H1 (cell line): ENCODE measurements at regions not wholly inside any gene's neighbourhood (a gene's known extent, or its start where the extent isn't known, plus 50 kb on each side); places are given as distances from the start of the nearest gene placed in this dataset.

Source experiments
- BCL11A ChIP-seq, 2 experiments: IDR thresholded peaks; one replicate each; pipeline ENCODE4 v1.6.1; 2011; ENCODE audit warnings: low read depth in 2 of 2, low read length in 2 of 2, mild to moderate bottlenecking in 2 of 2
- CBX5 ChIP-seq: fragments of 300-800, 300-1000 bp; sonication (generic); IDR thresholded peaks from 2 replicates; pipeline ENCODE4 v1.7.1; 2016; ENCODE audit warnings: antibody characterized with exemption, low read length, low read depth
- CREB1 ChIP-seq: IDR thresholded peaks from 2 replicates; pipeline ENCODE4 v1.6.1; 2012; ENCODE audit warnings: inconsistent platforms
- EZH2 ChIP-seq: fragments of 200-600 bp; sonication (generic); IDR thresholded peaks from 2 replicates; pipeline ENCODE4 v1.7.1; 2012; ENCODE audit warnings: low read depth, mild to moderate bottlenecking, moderate library complexity, low read length, inconsistent platforms; ENCODE audit not compliant: severe bottlenecking
- KDM5A ChIP-seq: fragments of 200-600 bp; IDR thresholded peaks from 2 replicates; pipeline ENCODE4 v1.7.1; 2012; ENCODE audit warnings: mild to moderate bottlenecking, low read length, inconsistent platforms, mixed read lengths
- POLR2A ChIP-seq, 2 experiments: IDR thresholded peaks; 1 replicate in 1 of 2; 2 replicates in 1 of 2; pipeline ENCODE4 v1.6.1; 2011; ENCODE audit warnings: low read depth in 2 of 2, low read length in 2 of 2, mild to moderate bottlenecking in 2 of 2; ENCODE audit errors: control extremely low read depth in 1 of 2
- POLR2AphosphoS5 ChIP-seq: IDR thresholded peaks from 2 replicates; pipeline ENCODE4 v1.6.1; 2011; ENCODE audit warnings: low read depth, low read length
- RFX5 ChIP-seq: IDR thresholded peaks from 2 replicates; pipeline ENCODE4 v1.6.1; 2011; ENCODE audit warnings: low read depth, low read length, improper control_type of control experiment, borderline replicate concordance
- SIN3A ChIP-seq, 2 experiments: IDR thresholded peaks in 1 of 2; conservative IDR thresholded peaks in 1 of 2; 2 replicates each; pipeline ENCODE4 v1.6.1; 2011 to 2012; ENCODE audit warnings: low read length in 2 of 2, improper control_type of control experiment in 1 of 2, low read depth in 1 of 2, mild to moderate bottlenecking in 1 of 2
- TEAD4 ChIP-seq: IDR thresholded peaks from 2 replicates; pipeline ENCODE4 v1.6.1; 2012; ENCODE audit warnings: low read depth, low read length, inconsistent platforms, mixed read lengths
- ZNF274 ChIP-seq: IDR thresholded peaks from 2 replicates; pipeline ENCODE4 v1.7.0; 2012; ENCODE audit warnings: low read length, borderline replicate concordance; ENCODE audit errors: extremely low read depth
- TF ChIP-seq, protein P1 (sequence below): IDR thresholded peaks from 2 replicates; pipeline ENCODE4 v1.6.1; 2011; ENCODE audit warnings: low read depth, mild to moderate bottlenecking, low read length; ENCODE audit not compliant: insufficient read depth
- TF ChIP-seq, protein P2 (sequence below), 3 experiments: IDR thresholded peaks; 1 replicate in 2 of 3; 2 replicates in 1 of 3; pipeline versions ENCODE4 v1.5.1 to v1.6.1; 2011; ENCODE audit warnings: low read length in 3 of 3, mild to moderate bottlenecking in 3 of 3, inconsistent platforms in 2 of 3, low read depth in 1 of 3, moderate library complexity in 1 of 3; ENCODE audit not compliant: insufficient read depth in 1 of 3; ENCODE audit errors: control extremely low read depth in 1 of 3

DNA sequence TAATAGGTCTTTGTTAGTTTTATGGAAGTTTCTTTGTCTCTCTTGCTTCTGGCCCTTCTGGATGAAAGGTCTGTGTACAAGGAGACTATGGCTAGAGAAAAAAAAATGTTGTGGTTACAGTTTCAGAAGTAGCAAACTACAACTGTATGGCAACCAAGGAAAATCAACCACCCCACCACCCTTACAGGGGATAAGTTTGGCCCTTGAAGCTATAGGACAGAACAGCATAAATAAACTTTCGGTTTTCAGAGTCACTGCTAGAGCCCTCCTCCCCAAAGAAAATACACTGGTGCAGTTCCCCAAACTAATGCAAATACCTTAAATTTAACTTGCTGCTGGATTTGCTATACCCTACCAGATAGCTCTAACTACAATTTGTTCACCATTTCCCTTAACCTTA lies 1216.7 kb downstream of the EFNA5 start:
- TF ChIP-seq, protein P1, sequence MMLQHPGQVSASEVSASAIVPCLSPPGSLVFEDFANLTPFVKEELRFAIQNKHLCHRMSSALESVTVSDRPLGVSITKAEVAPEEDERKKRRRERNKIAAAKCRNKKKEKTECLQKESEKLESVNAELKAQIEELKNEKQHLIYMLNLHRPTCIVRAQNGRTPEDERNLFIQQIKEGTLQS: no peak
- TF ChIP-seq, protein P2, sequence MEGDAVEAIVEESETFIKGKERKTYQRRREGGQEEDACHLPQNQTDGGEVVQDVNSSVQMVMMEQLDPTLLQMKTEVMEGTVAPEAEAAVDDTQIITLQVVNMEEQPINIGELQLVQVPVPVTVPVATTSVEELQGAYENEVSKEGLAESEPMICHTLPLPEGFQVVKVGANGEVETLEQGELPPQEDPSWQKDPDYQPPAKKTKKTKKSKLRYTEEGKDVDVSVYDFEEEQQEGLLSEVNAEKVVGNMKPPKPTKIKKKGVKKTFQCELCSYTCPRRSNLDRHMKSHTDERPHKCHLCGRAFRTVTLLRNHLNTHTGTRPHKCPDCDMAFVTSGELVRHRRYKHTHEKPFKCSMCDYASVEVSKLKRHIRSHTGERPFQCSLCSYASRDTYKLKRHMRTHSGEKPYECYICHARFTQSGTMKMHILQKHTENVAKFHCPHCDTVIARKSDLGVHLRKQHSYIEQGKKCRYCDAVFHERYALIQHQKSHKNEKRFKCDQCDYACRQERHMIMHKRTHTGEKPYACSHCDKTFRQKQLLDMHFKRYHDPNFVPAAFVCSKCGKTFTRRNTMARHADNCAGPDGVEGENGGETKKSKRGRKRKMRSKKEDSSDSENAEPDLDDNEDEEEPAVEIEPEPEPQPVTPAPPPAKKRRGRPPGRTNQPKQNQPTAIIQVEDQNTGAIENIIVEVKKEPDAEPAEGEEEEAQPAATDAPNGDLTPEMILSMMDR (IDR thresholded peaks at IDR 0.05; ENCODE audit: control extremely low read depth in 1 of 3, insufficient read depth in 1 of 3, low read depth in 1 of 3, low read length in 3 of 3): no peak
- no peak for TF ChIP-seq POLR2A (IDR thresholded peaks at IDR 0.05; ENCODE audit: control extremely low read depth in 1 of 2, low read depth in 2 of 2, low read length in 2 of 2)
- no peak for TF ChIP-seq POLR2AphosphoS5
- no peak for TF ChIP-seq RFX5
- no peak for TF ChIP-seq KDM5A
- no peak for TF ChIP-seq BCL11A (IDR thresholded peaks at IDR 0.05; ENCODE audit: low read depth in 2 of 2, low read length in 2 of 2)
- TF ChIP-seq EZH2: no peak
- TF ChIP-seq TEAD4: no peak
- TF ChIP-seq SIN3A (conservative IDR thresholded peaks at IDR 0.05 in 1 of 2, IDR thresholded peaks at IDR 0.05 in 1 of 2; ENCODE audit: low read depth in 1 of 2, low read length in 2 of 2): no peak
- no peak for TF ChIP-seq ZNF274
- TF ChIP-seq CREB1: no peak
- no peak for TF ChIP-seq CBX5
